ENCODE measurements at regions not wholly inside any gene's neighbourhood (a gene's known extent, or its start where the extent isn't known, plus 50 kb on each side); places are given as distances from the start of the nearest gene placed in this dataset.

- DNase-seq, result no peak
These were observed 78.3 kb upstream of the AOAH start for GRCh38 chr7:36802459-36803135.

- DNase-seq, result no peak
These were observed 72.7 kb upstream of the AOAH start for GRCh38 chr7:36796850-36797536.

GRCh38 chr7:36795451-36796021 is 71.2 kb upstream of the AOAH start:
- no peak for DNase-seq

- DNase-seq, result no peak
These were observed 70.4 kb upstream of the AOAH start for GRCh38 chr7:36794689-36795088.

GRCh38 chr7:36792421-36792820 is 68.1 kb upstream of the AOAH start:
- no peak for DNase-seq

GRCh38 chr7:36790311-36790787 is 66.1 kb upstream of the AOAH start:
- no peak for DNase-seq

GRCh38 chr7:36788825-36789470 is 64.7 kb upstream of the AOAH start:
- no peak for DNase-seq

GRCh38 chr7:36787933-36788378 is 63.7 kb upstream of the AOAH start:
- DNase-seq, result no peak

- no peak for DNase-seq
These were observed 61.0 kb upstream of the AOAH start for GRCh38 chr7:36784991-36785940.

- no peak for DNase-seq
These were observed 56.9 kb upstream of the AOAH start for GRCh38 chr7:36781011-36781738.

- no peak for DNase-seq
These were observed 53.6 kb upstream of the AOAH start for GRCh38 chr7:36777855-36778254.

- DNase-seq, result no peak
These were observed 52.8 kb upstream of the AOAH start for GRCh38 chr7:36777062-36777461.

- no peak for DNase-seq
These were observed 51.4 kb upstream of the AOAH start for GRCh38 chr7:36775676-36776075.

- DNase-seq, result peak; percentile 14
These were observed 50.8 kb upstream of the AOAH start for GRCh38 chr7:36775061-36775620.

Measured in DMS53 (cell line).